ENCODE measurements at regions not wholly inside any gene's neighbourhood (a gene's known extent, or its start where the extent isn't known, plus 50 kb on each side); places are given as distances from the start of the nearest gene placed in this dataset.

DNA sequence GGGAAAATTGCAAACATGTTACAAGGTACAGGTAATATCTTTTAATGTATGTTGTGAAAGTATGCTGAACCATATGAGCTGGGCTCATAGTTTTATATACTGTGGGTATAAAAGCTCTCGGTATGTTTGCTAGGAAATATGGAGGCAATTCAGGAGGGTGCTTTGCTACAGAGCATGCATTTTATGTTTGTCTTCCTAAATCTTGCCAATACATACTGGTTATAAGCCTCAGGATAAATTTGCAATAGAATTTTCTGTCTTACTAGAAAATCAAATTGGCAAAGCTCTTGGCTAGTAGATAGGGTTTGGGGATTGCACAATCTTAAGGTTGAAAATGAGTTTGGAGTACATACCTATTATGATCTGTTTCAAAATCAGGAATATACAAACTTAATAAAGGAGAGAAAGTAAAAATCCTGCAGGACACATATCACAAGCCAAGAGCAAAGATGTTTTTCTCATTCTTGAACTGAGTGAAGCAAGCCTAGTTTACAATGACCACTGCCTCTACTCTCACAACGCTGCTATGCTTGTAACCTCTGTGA lies 751.2 kb downstream of the HDGFL1 start:
- DNase-seq (ENCODE audit: low read depth): no peak
- H3K4me3 ChIP-seq (replicated peaks; ENCODE audit: low read depth, low read length): no peak overlapping the region
- TF ChIP-seq, protein P1, sequence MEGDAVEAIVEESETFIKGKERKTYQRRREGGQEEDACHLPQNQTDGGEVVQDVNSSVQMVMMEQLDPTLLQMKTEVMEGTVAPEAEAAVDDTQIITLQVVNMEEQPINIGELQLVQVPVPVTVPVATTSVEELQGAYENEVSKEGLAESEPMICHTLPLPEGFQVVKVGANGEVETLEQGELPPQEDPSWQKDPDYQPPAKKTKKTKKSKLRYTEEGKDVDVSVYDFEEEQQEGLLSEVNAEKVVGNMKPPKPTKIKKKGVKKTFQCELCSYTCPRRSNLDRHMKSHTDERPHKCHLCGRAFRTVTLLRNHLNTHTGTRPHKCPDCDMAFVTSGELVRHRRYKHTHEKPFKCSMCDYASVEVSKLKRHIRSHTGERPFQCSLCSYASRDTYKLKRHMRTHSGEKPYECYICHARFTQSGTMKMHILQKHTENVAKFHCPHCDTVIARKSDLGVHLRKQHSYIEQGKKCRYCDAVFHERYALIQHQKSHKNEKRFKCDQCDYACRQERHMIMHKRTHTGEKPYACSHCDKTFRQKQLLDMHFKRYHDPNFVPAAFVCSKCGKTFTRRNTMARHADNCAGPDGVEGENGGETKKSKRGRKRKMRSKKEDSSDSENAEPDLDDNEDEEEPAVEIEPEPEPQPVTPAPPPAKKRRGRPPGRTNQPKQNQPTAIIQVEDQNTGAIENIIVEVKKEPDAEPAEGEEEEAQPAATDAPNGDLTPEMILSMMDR (IDR thresholded peaks at IDR 0.05; ENCODE audit: low read length, missing control alignments): no peak

DNA sequence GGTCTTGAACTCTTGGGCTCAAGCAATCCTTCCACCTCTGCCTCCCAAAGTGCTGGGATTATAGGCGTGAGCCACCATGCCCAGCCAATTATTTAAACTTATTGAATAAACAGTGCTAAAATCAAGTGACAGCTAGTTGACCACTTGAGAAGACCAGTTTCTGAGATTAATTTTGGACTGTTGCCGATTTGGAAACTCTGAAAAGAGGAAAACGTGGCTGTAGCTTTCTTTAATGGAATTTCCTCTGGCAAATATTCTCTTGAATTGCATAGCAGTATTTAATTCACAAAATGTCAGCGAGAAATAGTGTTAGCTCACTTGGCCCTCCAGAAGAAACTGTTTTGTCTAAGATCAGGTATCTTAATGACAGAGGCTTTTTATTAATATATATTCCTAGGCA lies 754.5 kb downstream of the HDGFL1 start:
- DNase-seq (ENCODE audit: low read depth): no peak
- H3K4me3 ChIP-seq (replicated peaks; ENCODE audit: low read depth, low read length): no peak overlapping the region
- TF ChIP-seq, protein P1 (IDR thresholded peaks at IDR 0.05; ENCODE audit: low read length, missing control alignments): no peak

DNA sequence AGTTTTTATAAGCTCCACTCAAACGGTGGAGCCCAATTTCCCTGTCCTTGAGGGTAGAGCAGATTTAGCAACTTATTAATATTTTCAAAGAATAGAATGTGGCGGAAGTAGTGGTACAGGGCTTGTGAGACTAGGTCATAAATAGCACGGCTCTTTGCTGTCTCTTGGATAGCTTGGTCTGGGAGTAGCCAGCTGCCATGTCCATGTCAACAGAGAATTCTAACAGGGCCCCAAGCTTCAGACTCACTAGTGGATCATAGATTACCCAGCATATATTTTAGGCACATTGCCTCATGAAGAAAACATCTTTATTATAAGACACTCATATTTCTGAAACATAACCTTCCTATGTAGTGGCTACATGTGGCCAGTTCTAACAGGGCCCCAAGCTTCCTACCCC lies 755.7 kb downstream of the HDGFL1 start:
- no peak overlapping the region for H3K4me3 ChIP-seq (replicated peaks; ENCODE audit: low read depth, low read length)
- no peak for DNase-seq (ENCODE audit: low read depth)
- TF ChIP-seq, protein P1 (IDR thresholded peaks at IDR 0.05; ENCODE audit: low read length, missing control alignments): no peak

DNA sequence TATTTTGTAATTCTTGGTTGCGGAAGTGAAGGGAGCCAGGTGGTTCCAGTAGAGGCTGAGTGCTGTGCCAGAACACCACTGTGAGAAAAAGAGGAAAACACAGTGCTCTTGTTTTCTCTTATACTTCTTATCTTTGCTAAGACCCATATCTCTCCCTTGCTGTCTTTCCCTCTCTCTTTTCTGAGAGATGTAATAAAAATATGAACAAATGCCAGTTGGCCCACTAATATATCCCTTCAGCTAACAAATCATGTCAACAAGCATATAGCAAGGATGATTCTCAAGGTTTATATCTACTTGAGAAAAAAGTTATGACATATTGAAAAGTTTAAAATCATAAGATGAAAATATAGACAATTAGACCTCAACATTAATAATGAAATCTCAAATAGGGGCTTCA lies 758.3 kb downstream of the HDGFL1 start:
- DNase-seq (ENCODE audit: low read depth): no peak
- no peak overlapping the region for H3K4me3 ChIP-seq (replicated peaks; ENCODE audit: low read depth, low read length)
- TF ChIP-seq, protein P1 (IDR thresholded peaks at IDR 0.05; ENCODE audit: low read length, missing control alignments): no peak

DNA sequence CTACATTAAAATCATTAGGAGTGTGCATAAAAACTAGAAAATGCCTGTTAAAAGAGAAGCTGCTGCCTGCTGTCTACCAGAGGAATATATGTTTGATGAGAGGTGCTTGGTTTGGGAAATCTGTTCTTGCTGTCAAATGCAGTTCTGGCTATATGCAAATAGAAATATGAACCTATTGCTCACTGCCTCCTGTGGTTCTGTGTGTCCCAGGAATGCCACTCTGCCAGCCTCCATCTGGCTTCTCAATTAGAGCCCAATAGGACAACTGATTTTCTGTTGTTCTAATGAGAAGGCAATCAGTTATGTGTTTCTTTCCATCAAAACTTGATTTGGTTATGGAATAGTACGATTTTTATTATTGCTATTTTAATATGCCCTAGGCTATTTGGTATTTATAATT lies 759.7 kb downstream of the HDGFL1 start:
- TF ChIP-seq, protein P1 (IDR thresholded peaks at IDR 0.05; ENCODE audit: low read length, missing control alignments): no peak
- DNase-seq (ENCODE audit: low read depth): no peak

DNA sequence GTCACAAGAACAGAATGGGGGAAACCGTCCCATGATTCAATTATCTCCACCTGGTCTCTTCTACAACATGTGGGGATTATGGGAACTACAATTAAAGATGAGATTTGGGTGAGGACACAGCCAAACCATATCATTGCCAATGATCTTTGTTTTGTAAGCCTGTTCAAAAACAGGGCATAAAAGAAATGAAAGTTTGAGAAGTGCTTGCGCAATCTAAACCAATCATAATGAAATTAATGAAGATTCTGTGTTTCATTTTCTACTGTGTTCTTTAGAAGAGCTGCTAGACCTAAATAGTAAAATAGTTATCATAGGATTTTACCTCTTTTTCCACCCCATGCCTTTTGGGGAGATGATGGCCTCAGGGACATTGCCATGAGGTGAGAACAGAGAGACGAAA lies 761.3 kb downstream of the HDGFL1 start:
- no peak for DNase-seq (ENCODE audit: low read depth)
- no peak overlapping the region for H3K4me3 ChIP-seq (replicated peaks; ENCODE audit: low read depth, low read length)
- TF ChIP-seq, protein P1 (IDR thresholded peaks at IDR 0.05; ENCODE audit: low read length, missing control alignments): no peak

More for the DNA sequence above, 759.7 kb downstream of the HDGFL1 start:
- no peak overlapping the region for H3K4me3 ChIP-seq (replicated peaks; ENCODE audit: low read depth, low read length)

DNA sequence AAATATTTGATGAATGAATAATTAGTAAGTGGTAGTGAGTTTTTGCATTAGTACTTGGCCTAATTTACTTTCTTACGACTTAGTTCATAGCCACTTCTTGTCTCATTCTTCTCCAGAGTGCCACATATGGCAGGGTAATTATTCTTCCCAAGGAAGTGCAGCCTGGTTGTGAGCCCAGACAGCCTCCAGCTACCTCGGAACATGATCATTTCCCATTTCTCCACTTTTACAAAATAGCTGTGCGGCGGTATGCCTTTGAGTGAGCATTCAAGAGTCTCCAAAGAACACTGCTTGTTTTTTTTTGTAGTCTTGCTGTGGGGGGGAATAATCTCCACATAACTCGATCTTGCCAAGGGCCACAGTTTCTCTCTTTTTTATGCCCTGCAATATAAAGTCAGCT lies 765.0 kb downstream of the HDGFL1 start:
- H3K4me3 ChIP-seq (replicated peaks; ENCODE audit: low read depth, low read length): no peak overlapping the region
- TF ChIP-seq, protein P1 (IDR thresholded peaks at IDR 0.05; ENCODE audit: low read length, missing control alignments): no peak
- DNase-seq (ENCODE audit: low read depth): no peak

Measured in fibroblast of pulmonary artery (primary cell).